ENCODE measurements at regions not wholly inside any gene's neighbourhood (a gene's known extent, or its start where the extent isn't known, plus 50 kb on each side); places are given as distances from the start of the nearest gene placed in this dataset.
A peak's percentile ranks its signal among the peaks of the same experiment; 100 is the strongest.

- POLR2A ChIA-PET: no interaction called here
- 13% methylated on average over 2 of the region's 2 CpGs for WGBS (ENCODE audit: missing lambda C conversion rate)
- Histone ChIP-seq H3K27ac (peak overlapping the region; percentile 41 to 75), H3K4me1 (peaks cover 34% of the 10 kb centered on the region), H3K4me2 (peak overlapping the region; percentile 58), H3K9me3 (no peaks in the 10 kb centered on the region), H3K4me3 (no peak overlapping the region)
- no peak for FAIRE-seq
- CTCF ChIA-PET: interaction anchor here (1.0 kb wide), 1 partner anchor 58 kb away, joined by 3 read pairs; no protein-coding TSS in a partner anchor
- ATAC-seq: no peak
- DNase-seq (ENCODE audit: low read depth in 1 of 2, low spot score in 1 of 2): no peak
- no peak for TF ChIP-seq HES2 (IDR thresholded peaks at IDR 0.05)
- TF ChIP-seq, protein P1, sequence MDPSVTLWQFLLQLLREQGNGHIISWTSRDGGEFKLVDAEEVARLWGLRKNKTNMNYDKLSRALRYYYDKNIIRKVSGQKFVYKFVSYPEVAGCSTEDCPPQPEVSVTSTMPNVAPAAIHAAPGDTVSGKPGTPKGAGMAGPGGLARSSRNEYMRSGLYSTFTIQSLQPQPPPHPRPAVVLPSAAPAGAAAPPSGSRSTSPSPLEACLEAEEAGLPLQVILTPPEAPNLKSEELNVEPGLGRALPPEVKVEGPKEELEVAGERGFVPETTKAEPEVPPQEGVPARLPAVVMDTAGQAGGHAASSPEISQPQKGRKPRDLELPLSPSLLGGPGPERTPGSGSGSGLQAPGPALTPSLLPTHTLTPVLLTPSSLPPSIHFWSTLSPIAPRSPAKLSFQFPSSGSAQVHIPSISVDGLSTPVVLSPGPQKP (IDR thresholded peaks at IDR 0.05; ENCODE audit: low read depth, low read length): no peak
- TF ChIP-seq MAX (IDR thresholded peaks at IDR 0.05): no peak
- TF ChIP-seq POLR2A (IDR thresholded peaks at IDR 0.05; ENCODE audit: low read length): no peak
- no peak for TF ChIP-seq RNF2 (IDR thresholded peaks at IDR 0.05; ENCODE audit: borderline replicate concordance, low read depth)
- no peak for TF ChIP-seq MAFK (IDR thresholded peaks at IDR 0.05; ENCODE audit: partially characterized antibody)
- TF ChIP-seq KDM5A (IDR thresholded peaks at IDR 0.05): no peak
- no peak for TF ChIP-seq KDM1A (IDR thresholded peaks at IDR 0.05; ENCODE audit: low read depth)
- TF ChIP-seq PBX3 (IDR thresholded peaks at IDR 0.05): no peak
- no peak for TF ChIP-seq TFCP2L1 (CRISPR knock-in tag; IDR thresholded peaks at IDR 0.05)
- no peak for TF ChIP-seq FOSL2 (IDR thresholded peaks at IDR 0.05)
- no peak for TF ChIP-seq FOSL2 (CRISPR knock-in tag; IDR thresholded peaks at IDR 0.05)
- TF ChIP-seq EP300 (IDR thresholded peaks at IDR 0.05): no peak
- no peak for TF ChIP-seq MAZ (IDR thresholded peaks at IDR 0.05; ENCODE audit: borderline replicate concordance, low read depth, low read length)
- no peak for TF ChIP-seq RFX5 (IDR thresholded peaks at IDR 0.05)
- TF ChIP-seq, protein P2, sequence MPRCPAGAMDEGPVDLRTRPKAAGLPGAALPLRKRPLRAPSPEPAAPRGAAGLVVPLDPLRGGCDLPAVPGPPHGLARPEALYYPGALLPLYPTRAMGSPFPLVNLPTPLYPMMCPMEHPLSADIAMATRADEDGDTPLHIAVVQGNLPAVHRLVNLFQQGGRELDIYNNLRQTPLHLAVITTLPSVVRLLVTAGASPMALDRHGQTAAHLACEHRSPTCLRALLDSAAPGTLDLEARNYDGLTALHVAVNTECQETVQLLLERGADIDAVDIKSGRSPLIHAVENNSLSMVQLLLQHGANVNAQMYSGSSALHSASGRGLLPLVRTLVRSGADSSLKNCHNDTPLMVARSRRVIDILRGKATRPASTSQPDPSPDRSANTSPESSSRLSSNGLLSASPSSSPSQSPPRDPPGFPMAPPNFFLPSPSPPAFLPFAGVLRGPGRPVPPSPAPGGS (IDR thresholded peaks at IDR 0.05): no peak
- no peak for TF ChIP-seq NPAS2 (CRISPR knock-in tag; IDR thresholded peaks at IDR 0.05; ENCODE audit: borderline replicate concordance)
- no peak for TF ChIP-seq HOXB5 (CRISPR knock-in tag; IDR thresholded peaks at IDR 0.05)
- no peak for TF ChIP-seq NFE2L2 (conservative IDR thresholded peaks at IDR 0.05; ENCODE audit: low read length)
These were observed 135.4 kb upstream of the DMRT1 start for GRCh38 chr9:706073-706472.

GRCh38 chr9:706606-707459 is 134.7 kb upstream of the DMRT1 start:
- 91% methylated on average over 41 of the region's 51 CpGs for WGBS (ENCODE audit: missing lambda C conversion rate)
- DNase-seq (ENCODE audit: low read depth in 1 of 2, low spot score in 1 of 2) (no peak), ATAC-seq (peak in 1 of 2 experiments; percentile 38; a peak in 1 of 6 replicates), FAIRE-seq (no peak)
- H3K4me3 ChIP-seq: no peak overlapping the region
- ChIA-PET POLR2A (no interaction called here), CTCF (interaction anchor here (0.8 to 1.0 kb wide), 2 partner anchors 10 to 57 kb away, joined by 3 read pairs; no protein-coding TSS in a partner anchor)
- H3K4me1 ChIP-seq: peaks cover 34% of the 10 kb centered on the region
- peak overlapping the region; percentile 41 to 75 for H3K27ac ChIP-seq
- TF ChIP-seq ZC3H11A (IDR thresholded peaks at IDR 0.05) (no peak), MAFK (IDR thresholded peaks at IDR 0.05; ENCODE audit: partially characterized antibody) (no peak), ZNF302 (CRISPR knock-in tag; IDR thresholded peaks at IDR 0.05) (no peak), EHF (CRISPR knock-in tag; IDR thresholded peaks at IDR 0.05) (no peak), ZFP36 (IDR thresholded peaks at IDR 0.05; ENCODE audit: borderline replicate concordance, partially characterized antibody) (no peak), RFX5 (IDR thresholded peaks at IDR 0.05) (no peak), HES2 (IDR thresholded peaks at IDR 0.05) (no peak), USF2 (IDR thresholded peaks at IDR 0.05) (no peak)
- TF ChIP-seq, protein P3, sequence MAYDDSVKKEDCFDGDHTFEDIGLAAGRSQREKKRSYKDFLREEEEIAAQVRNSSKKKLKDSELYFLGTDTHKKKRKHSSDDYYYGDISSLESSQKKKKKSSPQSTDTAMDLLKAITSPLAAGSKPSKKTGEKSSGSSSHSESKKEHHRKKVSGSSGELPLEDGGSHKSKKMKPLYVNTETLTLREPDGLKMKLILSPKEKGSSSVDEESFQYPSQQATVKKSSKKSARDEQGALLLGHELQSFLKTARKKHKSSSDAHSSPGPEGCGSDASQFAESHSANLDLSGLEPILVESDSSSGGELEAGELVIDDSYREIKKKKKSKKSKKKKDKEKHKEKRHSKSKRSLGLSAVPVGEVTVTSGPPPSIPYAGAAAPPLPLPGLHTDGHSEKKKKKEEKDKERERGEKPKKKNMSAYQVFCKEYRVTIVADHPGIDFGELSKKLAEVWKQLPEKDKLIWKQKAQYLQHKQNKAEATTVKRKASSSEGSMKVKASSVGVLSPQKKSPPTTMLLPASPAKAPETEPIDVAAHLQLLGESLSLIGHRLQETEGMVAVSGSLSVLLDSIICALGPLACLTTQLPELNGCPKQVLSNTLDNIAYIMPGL (CRISPR knock-in tag; IDR thresholded peaks at IDR 0.05; ENCODE audit: borderline replicate concordance): no peak
- no peaks in the 10 kb centered on the region for H3K9me3 ChIP-seq
- peak overlapping the region; percentile 58 for H3K4me2 ChIP-seq

Data from A549 (cell line).